HG03432 (cell line): ENCODE measurements at regions not wholly inside any gene's neighbourhood (a gene's known extent, or its start where the extent isn't known, plus 50 kb on each side); places are given as distances from the start of the nearest gene placed in this dataset.

Source experiments
- ATAC-seq: cut with Tn5 transposase; IDR thresholded peaks from one replicate; pipeline ENCODE4 v1.9.1; 2021; ENCODE audit warnings: mild to moderate bottlenecking, moderate library complexity; ENCODE audit not compliant: unreplicated experiment

GRCh38 chr5:16392718-16393117, 72.9 kb downstream of the ZNF622 start:
- no peak for ATAC-seq

- ATAC-seq = no peak
Measured at GRCh38 chr5:16391858-16392649, 73.5 kb downstream of the ZNF622 start.

GRCh38 chr5:16390825-16391224, 74.8 kb downstream of the ZNF622 start:
- ATAC-seq = no peak

- ATAC-seq = no peak
Measured at GRCh38 chr5:16385516-16386090, 80.0 kb downstream of the ZNF622 start.

GRCh38 chr5:16384804-16385203, 80.8 kb downstream of the ZNF622 start:
- no peak for ATAC-seq

GRCh38 chr5:16384222-16384621, 81.4 kb downstream of the ZNF622 start:
- no peak for ATAC-seq

- ATAC-seq = no peak
Measured at GRCh38 chr5:16383544-16384052, 82.0 kb downstream of the ZNF622 start.

- no peak for ATAC-seq
Measured at GRCh38 chr5:16382047-16382446, 83.6 kb downstream of the ZNF622 start.

- no peak for ATAC-seq
Measured at GRCh38 chr5:16378762-16379161, 86.8 kb downstream of the ZNF622 start.

- no peak for ATAC-seq
Measured at GRCh38 chr5:16372493-16372892, 93.1 kb downstream of the ZNF622 start.

GRCh38 chr5:16366491-16366890, 99.1 kb downstream of the ZNF622 start:
- ATAC-seq = no peak

- ATAC-seq = no peak
Measured at GRCh38 chr5:16364910-16365309, 100.7 kb downstream of the ZNF622 start.

- peak; percentile 67 for ATAC-seq
Measured at GRCh38 chr5:16353439-16353838, 112.2 kb downstream of the ZNF622 start.

- ATAC-seq = no peak
Measured at GRCh38 chr5:16350816-16351215, 114.8 kb downstream of the ZNF622 start.

- ATAC-seq = no peak
Measured at GRCh38 chr5:16346380-16346779, 119.2 kb downstream of the ZNF622 start.

GRCh38 chr5:16345454-16345853, 120.1 kb downstream of the ZNF622 start:
- no peak for ATAC-seq

GRCh38 chr5:16326137-16326536, 139.5 kb downstream of the ZNF622 start:
- no peak for ATAC-seq

GRCh38 chr5:16321284-16321683, 141.7 kb upstream of the MARCHF11 start:
- ATAC-seq = no peak

GRCh38 chr5:16315501-16315900, 135.9 kb upstream of the MARCHF11 start:
- no peak for ATAC-seq

- ATAC-seq = no peak
Measured at GRCh38 chr5:16313761-16314160, 134.2 kb upstream of the MARCHF11 start.

- no peak for ATAC-seq
Measured at GRCh38 chr5:16312785-16313184, 133.2 kb upstream of the MARCHF11 start.

- ATAC-seq = no peak
Measured at GRCh38 chr5:16311666-16312065, 132.1 kb upstream of the MARCHF11 start.
